Lung (tissue), 11 donors: ENCODE measurements at regions not wholly inside any gene's neighbourhood (a gene's known extent, or its start where the extent isn't known, plus 50 kb on each side); places are given as distances from the start of the nearest gene placed in this dataset.
A peak's percentile ranks its signal among the peaks of the same experiment; 100 is the strongest.
"Not testable (repeated sequence)": the region's sequence is repeated elsewhere in the genome, so short reads cannot be mapped to it uniquely, and the experiment has no call there.

Experiments
- ATAC-seq: fragments of 200-7000 bp; cut with Tn5 transposase; one replicate; pipeline ENCODE4 v1.9.1; 2020; ENCODE audit warnings: moderate number of reproducible peaks; ENCODE audit not compliant: insufficient read depth, low FRiP score
- DNase-seq, 3 donors: peaks; one replicate each; pipeline ENCODE4 v3.0.0-alpha.2; 2013 to 2017
- H3K27ac ChIP-seq, 2 donors: one replicate each; pipeline ENCODE4 v1.5.1; 2013; ENCODE audit warnings: mild to moderate bottlenecking in 2 of 2, moderate library complexity in 2 of 2, control low read depth in 1 of 2, inconsistent platforms in 1 of 2, low read depth in 1 of 2, low read length in 1 of 2
- H3K27me3 ChIP-seq, 3 donors: one replicate each; pipeline ENCODE4 v1.5.1; 2013; ENCODE audit warnings: low read length in 2 of 3; ENCODE audit not compliant: control insufficient read depth in 3 of 3, insufficient read depth in 3 of 3
- H3K36me3 ChIP-seq, 4 donors: one replicate each; pipeline ENCODE4 v1.5.1; 2013; ENCODE audit warnings: low read length in 4 of 4, mild to moderate bottlenecking in 1 of 4, moderate library complexity in 1 of 4; ENCODE audit not compliant: control insufficient read depth in 4 of 4, insufficient read depth in 4 of 4
- H3K4me1 ChIP-seq, 5 donors: one replicate each; pipeline ENCODE4 v1.5.1; 2013; ENCODE audit warnings: low read length in 5 of 5, mild to moderate bottlenecking in 2 of 5, moderate library complexity in 1 of 5; ENCODE audit not compliant: control insufficient read depth in 5 of 5, insufficient read depth in 5 of 5
- H3K4me3 ChIP-seq: one replicate; pipeline ENCODE4 v1.5.1; 2013; ENCODE audit warnings: mild to moderate bottlenecking, control low read depth, moderate library complexity
- H3K9ac ChIP-seq, 2 donors: one replicate each; pipeline ENCODE4 v1.5.1; 2013; ENCODE audit warnings: low read length in 2 of 2, control low read depth in 1 of 2; ENCODE audit not compliant: insufficient read depth in 1 of 2
- H3K9me3 ChIP-seq, 4 donors: one replicate each; pipeline ENCODE4 v1.5.1; 2013; ENCODE audit warnings: low read length in 3 of 4, mild to moderate bottlenecking in 1 of 4, moderate library complexity in 1 of 4; ENCODE audit not compliant: control insufficient read depth in 4 of 4, insufficient read depth in 3 of 4
- CTCF ChIP-seq: IDR thresholded peaks from 2 replicates; pipeline ENCODE4 v1.5.1; 2012; ENCODE audit warnings: mild to moderate bottlenecking; ENCODE audit errors: control extremely low read depth, extremely low read depth
- WGBS, 2 donors: extraction: QIAGEN DNeasy Blood & Tissue Kit; methylation state at CpG; one replicate each; pipeline ENCODE4 v1.1.7; 2013; 5-methylcytosine and 5-hydroxymethylcytosine counted together
- donor health status: control.
- donor health status: control.
- donor health status: Bipolar disorder and iron deficiency.
- donor health status: healthy.
- donor health status: DM: yes; HTN: yes; CAD: no.

- Histone ChIP-seq H3K36me3 (no peaks in the 10 kb centered on the region), H3K27ac (no peak overlapping the region), H3K27me3 (no peaks in the 10 kb centered on the region), H3K9me3 (peaks cover 0 to 3% (median 0%) of the 10 kb centered on the region in 4 donors), H3K4me3 (no peak overlapping the region), H3K9ac (no peak overlapping the region), H3K4me1 (no peaks in the 10 kb centered on the region)
- no peak for TF ChIP-seq CTCF
- DNase-seq (no peak), ATAC-seq (no peak)
Observed at GRCh38 chr20:11509776-11510175, 407.9 kb upstream of the BTBD3 start.

- ATAC-seq (no peak), DNase-seq (peak in 1 of 3 donors; percentile 7)
- Histone ChIP-seq H3K9me3 (peaks cover 0 to 3% (median 0%) of the 10 kb centered on the region in 4 donors), H3K4me1 (no peaks in the 10 kb centered on the region), H3K27me3 (no peaks in the 10 kb centered on the region), H3K4me3 (no peak overlapping the region), H3K27ac (no peak overlapping the region), H3K9ac (no peak overlapping the region), H3K36me3 (no peaks in the 10 kb centered on the region)
- 61 to 77% methylated on average over 5 of the region's 5 CpGs for WGBS, 2 donors
- TF ChIP-seq CTCF, result no peak
Observed at GRCh38 chr20:11511821-11512220, 405.9 kb upstream of the BTBD3 start.

- not testable (repeated sequence) for H3K4me1 ChIP-seq, H3K4me3 ChIP-seq, H3K27me3 ChIP-seq, H3K9ac ChIP-seq, H3K27ac ChIP-seq, H3K9me3 ChIP-seq, DNase-seq, H3K36me3 ChIP-seq, ATAC-seq
- WGBS, 2 donors, result 94 to 96% methylated on average over 21 to 39 of the region's 39 CpGs
Observed at GRCh38 chr20:11513241-11513745, 404.4 kb upstream of the BTBD3 start.

- Histone ChIP-seq H3K27me3 (no peaks in the 10 kb centered on the region), H3K27ac (no peak overlapping the region), H3K36me3 (no peaks in the 10 kb centered on the region), H3K4me3 (no peak overlapping the region), H3K4me1 (no peaks in the 10 kb centered on the region), H3K9me3 (no peaks in the 10 kb centered on the region), H3K9ac (no peak overlapping the region)
- DNase-seq, result no peak
- no peak for TF ChIP-seq CTCF
- WGBS, 2 donors, result 86 to 87% methylated on average over 4 of the region's 4 CpGs
- no peak for ATAC-seq
Observed at GRCh38 chr20:11516448-11516847, 401.2 kb upstream of the BTBD3 start.
